ENCODE measurements at regions not wholly inside any gene's neighbourhood (a gene's known extent, or its start where the extent isn't known, plus 50 kb on each side); places are given as distances from the start of the nearest gene placed in this dataset.
"Not testable (repeated sequence)": the region's sequence is repeated elsewhere in the genome, so short reads cannot be mapped to it uniquely, and the experiment has no call there.

DNA sequence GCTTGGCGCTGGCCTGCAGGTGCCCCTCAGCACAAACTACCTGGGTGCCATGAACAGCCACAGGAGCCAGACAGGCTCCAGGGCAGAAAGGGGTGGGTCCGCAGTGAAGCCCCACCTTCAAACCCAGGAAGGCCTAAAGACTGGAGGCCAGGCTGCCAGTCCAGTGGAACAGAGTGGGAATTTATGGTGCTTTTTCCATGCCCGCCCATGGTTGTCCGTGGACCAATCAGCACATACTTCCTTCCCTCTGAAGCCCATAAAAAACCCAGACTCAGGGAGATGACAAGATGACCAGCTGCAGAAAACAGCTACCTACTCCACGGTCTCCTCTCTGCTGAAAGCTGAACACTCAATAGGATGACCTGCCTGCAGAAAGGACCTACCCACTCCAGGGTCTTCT, 275.4 kb upstream of the ADRA1B start:
- DNase-seq (ENCODE audit: low read depth): no peak

DNA sequence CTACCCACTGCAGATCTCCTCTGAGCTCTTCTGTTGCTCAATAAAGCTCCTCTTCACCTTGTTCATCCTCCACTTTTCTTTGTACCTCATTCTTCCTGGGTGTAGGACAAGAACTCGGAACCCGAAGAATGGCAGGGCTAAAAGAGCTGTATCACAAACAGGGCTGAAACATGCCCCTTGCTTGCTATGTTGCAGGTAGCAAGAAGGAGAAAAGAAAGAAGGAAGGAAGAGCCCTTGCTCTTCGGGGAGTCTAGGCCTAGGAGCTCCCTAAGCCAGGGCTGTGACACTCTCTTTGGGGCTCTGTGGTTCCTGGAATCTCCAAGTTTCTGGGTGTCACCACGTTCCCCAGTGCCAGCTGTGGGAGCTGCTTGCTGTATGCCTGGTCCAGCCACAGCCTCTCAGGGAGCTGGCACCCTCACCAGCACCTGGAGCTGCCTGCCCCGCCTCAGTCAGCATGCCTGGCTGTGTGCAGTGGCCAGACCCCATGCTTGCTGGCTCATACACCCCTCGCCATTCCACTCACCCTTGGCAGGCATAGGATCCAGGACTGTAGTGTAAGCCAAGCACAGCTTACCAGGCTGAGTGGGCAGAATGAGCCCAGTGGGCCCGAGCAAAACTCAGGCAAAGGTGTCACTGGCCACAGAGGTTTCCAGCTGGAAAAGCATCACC, 274.8 kb upstream of the ADRA1B start:
- DNase-seq (ENCODE audit: low read depth): no peak

GRCh38 chr5:159642379-159642778, 273.9 kb upstream of the ADRA1B start:
- DNase-seq (ENCODE audit: low read depth): no peak

- no peak for DNase-seq (ENCODE audit: low read depth)
Measured at GRCh38 chr5:159644053-159644452, 272.2 kb upstream of the ADRA1B start.

DNA sequence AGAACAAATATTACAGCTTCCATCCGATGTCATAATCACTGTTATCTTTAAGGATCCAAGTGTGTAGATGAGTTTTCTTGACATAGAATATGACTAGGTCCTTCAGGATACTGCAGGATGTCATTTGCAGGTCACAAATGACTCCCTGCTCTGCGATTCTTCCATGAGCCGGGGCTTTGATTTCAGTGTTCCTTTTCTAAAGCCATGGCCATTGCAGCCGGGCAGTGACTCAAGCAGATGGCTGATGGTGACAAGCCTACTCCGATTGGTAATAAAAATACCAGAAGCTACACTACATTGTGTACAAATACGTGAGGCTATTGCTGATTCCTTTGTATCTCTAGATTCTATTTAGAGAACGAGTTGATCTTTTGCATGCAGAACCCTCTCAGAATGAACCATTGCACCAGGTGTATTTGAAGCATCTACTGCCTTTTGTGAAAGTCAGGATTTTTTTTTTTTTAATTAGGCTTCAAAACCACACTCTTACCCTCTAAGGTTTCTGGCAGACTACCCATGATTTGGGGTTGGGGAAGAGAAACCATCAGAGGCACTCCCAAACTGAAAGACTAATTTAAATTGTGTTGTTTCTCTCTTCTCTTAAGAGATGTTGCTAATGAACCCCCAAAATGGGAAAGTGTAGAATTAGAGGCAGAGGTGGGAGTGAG, 271.0 kb upstream of the ADRA1B start:
- no peak for DNase-seq (ENCODE audit: low read depth)

- DNase-seq (ENCODE audit: low read depth): no peak
Measured at GRCh38 chr5:159650803-159651202, 265.5 kb upstream of the ADRA1B start.

- DNase-seq (ENCODE audit: low read depth): no peak
Measured at GRCh38 chr5:159655757-159656409, 260.4 kb upstream of the ADRA1B start.

DNA sequence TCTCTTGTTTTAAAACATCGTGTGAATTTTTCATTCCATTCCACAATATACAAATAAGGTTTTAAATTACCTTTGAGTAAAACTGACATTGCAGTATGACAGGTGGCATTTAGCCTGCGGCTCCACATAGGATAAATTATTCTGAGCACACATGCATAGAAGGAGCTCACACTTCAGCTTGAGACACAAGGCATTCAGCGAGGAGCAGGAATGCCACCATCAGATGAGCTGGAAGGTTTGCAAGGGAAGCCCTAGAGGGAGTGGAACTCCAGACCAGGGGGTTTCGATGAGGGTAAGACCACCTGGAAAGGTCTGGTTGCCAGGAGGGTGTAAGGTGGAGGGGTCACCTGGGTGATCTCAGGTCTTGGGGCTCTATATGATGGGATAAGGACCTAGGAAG, 259.0 kb upstream of the ADRA1B start:
- DNase-seq (ENCODE audit: low read depth): no peak

DNA sequence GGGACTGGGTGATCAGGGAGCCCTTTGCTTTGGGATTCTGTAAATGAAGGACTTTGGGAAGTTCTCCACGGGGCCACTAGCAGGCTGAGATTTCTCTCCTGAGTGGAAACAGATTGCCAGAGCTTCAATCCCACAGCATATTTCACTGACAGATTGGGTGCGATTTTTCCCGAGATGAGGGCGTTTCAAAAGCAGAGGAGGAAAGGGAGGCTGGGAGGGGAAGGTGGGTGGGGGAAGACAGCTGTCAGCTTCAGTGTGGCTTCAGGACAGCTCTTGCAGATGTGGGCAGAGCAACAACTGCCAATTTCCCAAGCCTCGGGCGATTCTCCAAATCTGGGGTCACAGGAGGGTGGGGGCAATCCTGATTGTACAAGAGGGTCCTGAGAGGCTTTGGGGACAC, 258.5 kb upstream of the ADRA1B start:
- DNase-seq (ENCODE audit: low read depth): no peak

DNA sequence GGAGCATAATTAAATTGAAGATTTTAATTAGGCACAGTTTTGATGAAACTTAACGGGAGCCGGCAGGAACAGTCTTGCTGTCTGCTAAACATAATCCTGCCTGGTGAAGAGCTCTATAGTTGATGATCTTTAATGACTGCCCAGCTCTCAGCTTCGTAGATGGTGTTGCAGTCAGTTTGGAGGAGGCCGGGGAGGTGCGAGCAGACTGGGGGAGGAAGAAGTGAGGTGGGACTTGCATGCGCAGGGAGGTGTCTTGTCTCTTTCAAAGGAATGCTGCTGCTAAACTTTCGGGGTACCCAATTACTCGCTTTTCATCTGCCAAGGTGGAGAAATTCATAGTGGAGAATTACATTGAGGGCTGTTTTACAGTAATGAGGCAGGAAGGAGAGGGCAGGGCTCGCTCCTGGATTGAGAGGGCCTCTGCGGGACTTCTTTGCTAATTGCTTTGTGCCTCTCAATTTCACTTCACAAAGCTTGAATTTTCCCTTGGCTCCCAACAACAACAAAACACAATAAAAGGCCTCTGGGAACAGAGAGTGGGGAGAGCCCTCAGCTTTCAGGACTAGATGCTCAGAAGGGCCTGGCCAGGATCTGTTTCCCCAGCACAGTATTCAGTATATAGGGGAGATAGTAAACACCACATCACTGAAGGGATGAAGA, 257.9 kb upstream of the ADRA1B start:
- no peak for DNase-seq (ENCODE audit: low read depth)

DNA sequence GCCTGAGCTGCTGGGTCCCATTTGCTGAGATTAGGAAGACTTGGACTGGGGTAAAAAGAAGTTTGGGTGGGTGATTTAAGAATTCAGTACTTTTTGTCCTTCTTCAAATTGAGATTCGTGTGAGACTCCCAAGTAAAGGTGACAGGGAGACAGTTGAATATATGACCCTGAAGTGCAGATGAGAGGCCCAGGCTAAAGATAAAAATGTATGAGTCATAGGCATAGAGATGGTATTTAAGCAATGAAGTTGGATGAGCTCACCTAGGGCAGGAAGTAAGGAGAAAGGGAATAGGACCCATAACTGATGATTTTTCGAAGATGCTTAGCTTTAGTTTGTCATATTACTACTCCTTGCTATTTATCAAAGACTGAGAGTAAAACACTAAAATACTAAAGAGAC, 255.9 kb upstream of the ADRA1B start:
- DNase-seq (ENCODE audit: low read depth): peak; percentile 55

DNA sequence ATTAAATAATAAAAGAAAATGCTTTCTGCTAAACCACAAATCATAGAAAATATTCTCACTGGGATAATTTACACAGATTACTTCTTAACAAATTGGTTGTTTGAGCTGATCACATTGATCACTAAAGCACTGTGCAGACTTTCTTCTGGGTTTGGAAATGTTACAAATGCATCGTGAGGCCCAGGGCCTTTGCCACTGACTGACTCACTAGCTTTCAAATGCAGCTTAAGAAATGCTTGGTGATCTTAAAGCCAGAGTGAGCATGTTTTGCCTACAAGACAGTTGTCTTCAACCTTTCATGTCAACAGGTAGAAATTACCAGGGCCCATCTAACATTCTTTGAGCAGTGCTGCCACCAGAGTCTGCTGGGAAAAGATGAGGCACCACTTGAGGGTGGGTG, 252.3 kb upstream of the ADRA1B start:
- no peak for DNase-seq (ENCODE audit: low read depth)

DNA sequence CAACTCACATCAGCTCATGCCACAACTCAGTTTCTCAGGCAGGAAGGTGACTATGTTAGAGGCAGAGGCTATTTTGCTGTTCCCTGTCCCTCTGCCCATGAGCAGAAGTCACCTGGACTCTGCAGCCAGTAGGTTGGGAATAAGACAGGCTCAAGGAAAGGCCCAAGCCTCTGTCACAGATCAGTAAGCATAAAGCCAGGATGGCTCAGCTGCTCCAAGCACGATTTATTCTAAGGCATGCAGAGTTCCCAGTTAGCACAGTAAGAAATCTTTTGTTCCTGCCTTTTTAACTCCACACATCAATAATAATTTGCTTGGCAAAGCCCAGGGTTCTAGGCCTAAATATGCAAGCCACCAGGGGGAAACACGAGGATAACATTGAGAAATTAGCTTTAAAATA, 249.0 kb upstream of the ADRA1B start:
- DNase-seq (ENCODE audit: low read depth): no peak

DNA sequence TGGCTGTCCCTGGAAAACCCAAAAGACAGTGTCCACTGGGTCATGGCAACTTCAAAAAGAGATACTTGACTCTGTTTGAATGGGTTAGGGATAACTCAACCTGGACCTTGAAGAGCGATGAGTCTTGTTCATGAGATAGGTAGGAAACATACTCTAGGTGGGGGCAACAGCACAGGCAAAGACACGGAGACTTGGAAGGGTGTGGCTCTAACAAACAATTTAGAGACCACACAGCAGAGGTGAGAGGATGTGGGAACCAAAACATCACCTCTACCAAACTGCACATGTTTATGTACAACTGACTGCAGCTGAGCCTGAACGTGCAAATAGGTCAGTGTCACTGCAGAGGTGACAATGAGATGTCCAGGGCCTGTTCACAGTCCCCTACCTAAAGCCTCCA, 247.7 kb upstream of the ADRA1B start:
- no peak for DNase-seq (ENCODE audit: low read depth)

- DNase-seq (ENCODE audit: low read depth): no peak
Measured at GRCh38 chr5:159669559-159669958, 246.7 kb upstream of the ADRA1B start.

DNA sequence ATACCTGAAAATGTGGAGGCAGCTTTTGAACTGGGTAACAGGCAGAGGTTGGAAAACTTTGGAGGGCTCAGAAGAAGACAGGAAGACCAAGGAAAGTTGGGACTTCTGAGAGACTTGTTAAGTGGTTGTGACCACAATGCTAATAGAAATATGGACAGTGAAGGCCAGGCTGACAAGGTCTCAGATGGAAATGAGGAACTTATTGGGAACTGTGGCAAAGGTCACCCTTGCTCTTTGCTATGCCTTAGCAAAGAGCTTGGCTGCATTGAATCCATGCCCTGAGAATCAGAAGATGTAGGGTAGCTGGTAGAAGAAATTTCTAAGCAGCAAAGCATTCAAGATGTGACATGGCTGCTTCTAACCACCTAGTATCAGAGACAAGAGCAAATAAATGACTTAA, 244.4 kb upstream of the ADRA1B start:
- DNase-seq (ENCODE audit: low read depth): no peak

- no peak for DNase-seq (ENCODE audit: low read depth)
Measured at GRCh38 chr5:159673538-159673937, 242.7 kb upstream of the ADRA1B start.

- no peak for DNase-seq (ENCODE audit: low read depth)
Measured at GRCh38 chr5:159678657-159679392, 237.5 kb upstream of the ADRA1B start.

DNA sequence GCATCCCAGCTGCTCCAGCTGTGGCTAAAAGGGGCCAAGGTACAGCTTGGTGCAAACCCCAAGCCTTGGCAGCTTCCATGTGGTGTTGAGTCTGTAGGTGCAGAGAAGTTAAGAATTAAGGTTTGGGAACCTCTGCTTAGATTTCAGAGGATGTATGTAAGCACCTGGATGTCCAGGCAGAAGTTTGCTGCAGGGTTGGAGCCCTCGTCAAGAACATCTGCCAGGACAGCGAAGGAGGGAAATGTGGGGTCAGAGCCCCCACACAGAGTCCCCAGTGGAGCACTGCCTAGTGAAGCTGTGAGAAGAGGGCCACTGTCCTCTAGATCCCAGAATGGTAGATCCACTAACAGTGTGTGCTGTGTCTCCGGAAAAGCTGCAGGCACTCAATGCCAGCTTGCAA, 236.2 kb upstream of the ADRA1B start:
- DNase-seq (ENCODE audit: low read depth): no peak

- no peak for DNase-seq (ENCODE audit: low read depth)
Measured at GRCh38 chr5:159681661-159682060, 234.6 kb upstream of the ADRA1B start.

DNA sequence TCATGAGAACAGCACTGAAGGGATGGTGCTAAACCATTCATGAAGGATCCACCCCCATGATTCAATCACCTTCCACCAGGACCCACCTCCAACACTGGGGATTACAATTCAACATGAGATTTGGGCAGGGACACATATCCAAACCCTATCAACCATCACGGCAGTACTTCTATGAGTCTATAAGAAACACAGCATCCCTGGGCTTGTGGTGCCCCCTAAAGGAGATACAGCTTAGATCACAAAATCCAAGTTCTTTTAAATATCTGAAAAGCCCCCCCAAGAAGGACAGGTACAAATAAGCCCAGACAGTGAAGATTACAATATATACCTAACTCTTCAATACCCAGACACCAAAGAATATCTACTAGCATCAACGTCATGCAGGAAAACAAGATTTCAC, 233.7 kb upstream of the ADRA1B start:
- no peak for DNase-seq (ENCODE audit: low read depth)

GRCh38 chr5:159687892-159688291, 228.4 kb upstream of the ADRA1B start:
- DNase-seq (ENCODE audit: low read depth): not testable (repeated sequence)
